ENCODE measurements at regions not wholly inside any gene's neighbourhood (a gene's known extent, or its start where the extent isn't known, plus 50 kb on each side); places are given as distances from the start of the nearest gene placed in this dataset.

- Histone ChIP-seq H3K9ac (ENCODE audit: low read length in 2 of 2) (no peak overlapping the region), H3K27ac (ENCODE audit: low read length) (no peak overlapping the region), H3K4me1 (ENCODE audit: control insufficient read depth, insufficient read depth, low read length) (no peaks in the 10 kb centered on the region), H3K4me3 (ENCODE audit: low read length in 2 of 2) (no peak overlapping the region), H3K9me3 (ENCODE audit: control insufficient read depth in 2 of 2, low read length in 2 of 2) (no peaks in the 10 kb centered on the region), H3K36me3 (ENCODE audit: control insufficient read depth in 2 of 2, insufficient read depth in 2 of 2, low read length in 2 of 2) (no peaks in the 10 kb centered on the region), H3K27me3 (ENCODE audit: control insufficient read depth in 1 of 2, insufficient read depth in 2 of 2, low read length in 2 of 2) (no peaks in the 10 kb centered on the region)
Observed at GRCh38 chr3:151935446-151935845, 62.0 kb downstream of the SUCNR1 start.

GRCh38 chr3:151940481-151940880 lies 67.0 kb downstream of the SUCNR1 start:
- Histone ChIP-seq H3K9ac (ENCODE audit: low read length in 2 of 2) (no peak overlapping the region), H3K27ac (ENCODE audit: low read length) (no peak overlapping the region), H3K4me3 (ENCODE audit: low read length in 2 of 2) (no peak overlapping the region), H3K36me3 (ENCODE audit: control insufficient read depth in 2 of 2, insufficient read depth in 2 of 2, low read length in 2 of 2) (no peaks in the 10 kb centered on the region), H3K27me3 (ENCODE audit: control insufficient read depth in 1 of 2, insufficient read depth in 2 of 2, low read length in 2 of 2) (no peaks in the 10 kb centered on the region), H3K9me3 (ENCODE audit: control insufficient read depth in 2 of 2, low read length in 2 of 2) (no peaks in the 10 kb centered on the region), H3K4me1 (ENCODE audit: control insufficient read depth, insufficient read depth, low read length) (no peaks in the 10 kb centered on the region)

- Histone ChIP-seq H3K4me1 (ENCODE audit: control insufficient read depth, insufficient read depth, low read length) (no peaks in the 10 kb centered on the region), H3K4me3 (ENCODE audit: low read length in 2 of 2) (no peak overlapping the region), H3K9ac (ENCODE audit: low read length in 2 of 2) (no peak overlapping the region), H3K27ac (ENCODE audit: low read length) (no peak overlapping the region), H3K27me3 (ENCODE audit: control insufficient read depth in 1 of 2, insufficient read depth in 2 of 2, low read length in 2 of 2) (no peaks in the 10 kb centered on the region), H3K9me3 (ENCODE audit: control insufficient read depth in 2 of 2, low read length in 2 of 2) (no peaks in the 10 kb centered on the region), H3K36me3 (ENCODE audit: control insufficient read depth in 2 of 2, insufficient read depth in 2 of 2, low read length in 2 of 2) (no peaks in the 10 kb centered on the region)
Observed at GRCh38 chr3:151943539-151943938, 70.1 kb downstream of the SUCNR1 start.

GRCh38 chr3:151944356-151944755 lies 70.9 kb downstream of the SUCNR1 start:
- Histone ChIP-seq H3K4me3 (ENCODE audit: low read length in 2 of 2) (no peak overlapping the region), H3K27ac (ENCODE audit: low read length) (no peak overlapping the region), H3K36me3 (ENCODE audit: control insufficient read depth in 2 of 2, insufficient read depth in 2 of 2, low read length in 2 of 2) (no peaks in the 10 kb centered on the region), H3K27me3 (ENCODE audit: control insufficient read depth in 1 of 2, insufficient read depth in 2 of 2, low read length in 2 of 2) (no peaks in the 10 kb centered on the region), H3K9ac (ENCODE audit: low read length in 2 of 2) (no peak overlapping the region), H3K9me3 (ENCODE audit: control insufficient read depth in 2 of 2, low read length in 2 of 2) (no peaks in the 10 kb centered on the region), H3K4me1 (ENCODE audit: control insufficient read depth, insufficient read depth, low read length) (no peaks in the 10 kb centered on the region)

GRCh38 chr3:151946606-151947005 lies 73.2 kb downstream of the SUCNR1 start:
- no peak overlapping the region for H3K9ac ChIP-seq (ENCODE audit: low read length in 2 of 2)
- no peaks in the 10 kb centered on the region for H3K4me1 ChIP-seq (ENCODE audit: control insufficient read depth, insufficient read depth, low read length)
- no peak overlapping the region for H3K4me3 ChIP-seq (ENCODE audit: low read length in 2 of 2)
- no peaks in the 10 kb centered on the region for H3K9me3 ChIP-seq (ENCODE audit: control insufficient read depth in 2 of 2, low read length in 2 of 2)
- H3K27ac ChIP-seq (ENCODE audit: low read length): no peak overlapping the region
- no peaks in the 10 kb centered on the region for H3K36me3 ChIP-seq (ENCODE audit: control insufficient read depth in 2 of 2, insufficient read depth in 2 of 2, low read length in 2 of 2)
- H3K27me3 ChIP-seq (ENCODE audit: control insufficient read depth in 1 of 2, insufficient read depth in 2 of 2, low read length in 2 of 2): no peaks in the 10 kb centered on the region

DNA sequence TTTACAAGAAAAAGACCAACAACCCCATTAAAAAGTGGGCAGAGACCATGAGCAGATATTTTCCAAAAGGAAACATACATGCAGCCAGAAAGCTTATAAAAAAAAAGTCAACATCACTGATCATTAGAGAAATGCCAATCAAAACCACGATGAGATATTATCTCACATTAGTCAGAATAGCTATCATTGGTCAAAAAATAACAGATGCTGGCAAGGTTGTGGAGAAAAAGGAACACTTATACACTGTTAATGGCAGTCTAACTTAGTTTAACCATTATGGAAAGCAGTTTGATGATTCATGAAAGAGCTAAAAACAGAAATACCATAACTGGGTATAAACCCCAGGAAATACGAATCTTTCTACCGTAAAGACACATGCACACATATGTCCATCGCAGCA lies 76.3 kb downstream of the SUCNR1 start:
- Histone ChIP-seq H3K27ac (ENCODE audit: low read length) (no peak overlapping the region), H3K9ac (ENCODE audit: low read length in 2 of 2) (no peak overlapping the region), H3K4me1 (ENCODE audit: control insufficient read depth, insufficient read depth, low read length) (no peaks in the 10 kb centered on the region), H3K27me3 (ENCODE audit: control insufficient read depth in 1 of 2, insufficient read depth in 2 of 2, low read length in 2 of 2) (no peaks in the 10 kb centered on the region), H3K4me3 (ENCODE audit: low read length in 2 of 2) (no peak overlapping the region), H3K9me3 (ENCODE audit: control insufficient read depth in 2 of 2, low read length in 2 of 2) (no peaks in the 10 kb centered on the region), H3K36me3 (ENCODE audit: control insufficient read depth in 2 of 2, insufficient read depth in 2 of 2, low read length in 2 of 2) (no peaks in the 10 kb centered on the region)

- no peaks in the 10 kb centered on the region for H3K36me3 ChIP-seq (ENCODE audit: control insufficient read depth in 2 of 2, insufficient read depth in 2 of 2, low read length in 2 of 2)
- no peaks in the 10 kb centered on the region for H3K9me3 ChIP-seq (ENCODE audit: control insufficient read depth in 2 of 2, low read length in 2 of 2)
- no peak overlapping the region for H3K4me3 ChIP-seq (ENCODE audit: low read length in 2 of 2)
- H3K27me3 ChIP-seq (ENCODE audit: control insufficient read depth in 1 of 2, insufficient read depth in 2 of 2, low read length in 2 of 2): no peaks in the 10 kb centered on the region
- no peaks in the 10 kb centered on the region for H3K4me1 ChIP-seq (ENCODE audit: control insufficient read depth, insufficient read depth, low read length)
- no peak overlapping the region for H3K9ac ChIP-seq (ENCODE audit: low read length in 2 of 2)
- H3K27ac ChIP-seq (ENCODE audit: low read length): no peak overlapping the region
Observed at GRCh38 chr3:151955356-151955755, 81.9 kb downstream of the SUCNR1 start.

DNA sequence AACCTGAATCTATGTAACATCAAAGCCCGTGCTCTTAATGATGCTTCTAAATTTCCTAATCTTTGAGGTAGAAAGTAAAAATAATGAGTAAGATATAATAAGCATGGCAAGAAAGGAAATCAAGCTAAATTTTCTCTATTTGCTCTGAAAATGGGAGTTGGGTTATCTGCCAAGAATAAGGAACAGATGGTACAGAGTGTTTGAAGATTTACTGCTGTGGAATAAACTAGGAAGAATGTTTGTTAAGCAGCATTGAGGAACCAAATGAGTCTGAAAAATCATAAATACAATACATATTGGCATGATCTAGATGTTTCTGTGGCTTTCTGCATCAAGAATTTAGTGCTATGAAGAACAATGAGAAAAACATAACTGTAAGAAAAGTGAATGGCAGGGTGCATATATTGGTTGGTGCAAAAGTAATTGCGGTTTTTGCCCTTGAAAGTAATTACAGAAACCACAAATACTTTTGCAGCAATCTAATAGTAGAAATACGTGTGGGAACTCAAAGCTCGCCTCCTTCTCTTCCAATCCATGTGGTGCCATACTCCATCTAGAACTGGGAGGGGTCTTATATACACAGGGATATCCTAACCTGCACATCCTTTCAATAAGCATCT lies 87.6 kb downstream of the SUCNR1 start:
- H3K36me3 ChIP-seq (ENCODE audit: control insufficient read depth in 2 of 2, insufficient read depth in 2 of 2, low read length in 2 of 2): no peaks in the 10 kb centered on the region
- H3K27me3 ChIP-seq (ENCODE audit: control insufficient read depth in 1 of 2, insufficient read depth in 2 of 2, low read length in 2 of 2): no peaks in the 10 kb centered on the region
- no peak overlapping the region for H3K4me3 ChIP-seq (ENCODE audit: low read length in 2 of 2)
- H3K4me1 ChIP-seq (ENCODE audit: control insufficient read depth, insufficient read depth, low read length): no peaks in the 10 kb centered on the region
- H3K27ac ChIP-seq (ENCODE audit: low read length): no peak overlapping the region
- no peak overlapping the region for H3K9ac ChIP-seq (ENCODE audit: low read length in 2 of 2)
- H3K9me3 ChIP-seq (ENCODE audit: control insufficient read depth in 2 of 2, low read length in 2 of 2): peaks cover 0 to 3% of the 10 kb centered on the region in 2 donors

DNA sequence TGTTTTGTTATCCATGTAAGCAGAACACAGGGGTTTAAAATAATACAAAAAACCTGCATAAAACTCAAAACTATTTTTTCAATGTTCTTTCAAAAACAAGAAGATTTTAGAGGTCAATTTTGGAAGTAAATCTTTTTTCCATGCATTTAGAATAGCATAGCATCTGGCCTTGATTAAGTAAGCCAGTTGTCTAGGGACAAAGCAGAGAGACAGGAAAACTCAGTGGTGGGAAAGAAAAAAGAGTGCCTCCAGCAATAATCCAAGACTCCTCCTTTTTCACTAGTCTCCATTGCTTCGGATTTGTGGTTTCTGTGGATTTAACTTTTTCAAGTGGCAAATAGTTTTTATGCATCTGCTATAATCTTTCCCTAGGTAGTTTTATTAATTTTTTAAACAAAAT lies 88.9 kb downstream of the SUCNR1 start:
- H3K4me1 ChIP-seq (ENCODE audit: control insufficient read depth, insufficient read depth, low read length): no peaks in the 10 kb centered on the region
- H3K9me3 ChIP-seq (ENCODE audit: control insufficient read depth in 2 of 2, low read length in 2 of 2): peaks cover 0 to 3% of the 10 kb centered on the region in 2 donors
- no peak overlapping the region for H3K4me3 ChIP-seq (ENCODE audit: low read length in 2 of 2)
- H3K27ac ChIP-seq (ENCODE audit: low read length): no peak overlapping the region
- H3K27me3 ChIP-seq (ENCODE audit: control insufficient read depth in 1 of 2, insufficient read depth in 2 of 2, low read length in 2 of 2): no peaks in the 10 kb centered on the region
- H3K36me3 ChIP-seq (ENCODE audit: control insufficient read depth in 2 of 2, insufficient read depth in 2 of 2, low read length in 2 of 2): no peaks in the 10 kb centered on the region
- no peak overlapping the region for H3K9ac ChIP-seq (ENCODE audit: low read length in 2 of 2)

DNA sequence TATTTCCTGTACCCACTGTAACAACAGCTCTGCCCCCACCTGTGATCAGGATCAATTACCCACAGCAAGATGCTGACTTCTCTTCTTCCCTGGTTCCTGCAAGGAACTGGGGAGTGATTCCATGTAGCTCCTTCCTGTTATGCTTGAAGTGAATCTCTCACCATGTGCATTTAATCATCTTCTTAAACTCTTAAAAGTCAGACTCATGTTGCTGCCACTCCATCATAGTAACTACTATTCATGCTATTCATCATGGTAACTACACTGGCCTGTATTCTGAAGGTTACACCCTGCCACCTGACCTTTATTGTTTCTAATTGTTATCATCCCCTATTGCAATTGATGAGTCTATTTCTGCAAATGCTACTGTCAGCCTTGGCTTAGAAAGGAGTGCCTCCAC lies 89.5 kb downstream of the SUCNR1 start:
- Histone ChIP-seq H3K27me3 (ENCODE audit: control insufficient read depth in 1 of 2, insufficient read depth in 2 of 2, low read length in 2 of 2) (no peaks in the 10 kb centered on the region), H3K27ac (ENCODE audit: low read length) (no peak overlapping the region), H3K36me3 (ENCODE audit: control insufficient read depth in 2 of 2, insufficient read depth in 2 of 2, low read length in 2 of 2) (no peaks in the 10 kb centered on the region), H3K4me3 (ENCODE audit: low read length in 2 of 2) (no peak overlapping the region), H3K9me3 (ENCODE audit: control insufficient read depth in 2 of 2, low read length in 2 of 2) (peaks cover 0 to 3% of the 10 kb centered on the region in 2 donors), H3K9ac (ENCODE audit: low read length in 2 of 2) (no peak overlapping the region), H3K4me1 (ENCODE audit: control insufficient read depth, insufficient read depth, low read length) (no peaks in the 10 kb centered on the region)

DNA sequence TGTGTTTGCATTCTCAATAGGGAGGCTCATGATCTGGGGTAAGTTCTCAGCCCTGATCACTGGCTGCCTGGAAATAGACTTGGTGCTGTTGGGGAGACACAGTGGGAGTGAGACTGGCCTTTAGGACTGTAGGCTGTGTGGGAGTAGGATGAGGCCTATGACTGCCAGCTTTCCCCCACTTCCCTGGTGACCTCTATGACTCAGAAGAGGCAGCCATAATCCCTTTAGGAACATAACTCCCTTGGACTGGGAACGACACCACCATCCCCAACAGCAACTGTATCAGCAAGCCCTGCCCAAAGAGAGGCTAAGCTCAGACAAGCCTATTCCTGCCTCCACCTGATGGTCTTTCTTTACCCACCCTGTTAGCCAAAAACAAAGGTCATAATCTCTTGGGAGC lies 91.3 kb downstream of the SUCNR1 start:
- Histone ChIP-seq H3K9ac (ENCODE audit: low read length in 2 of 2) (no peak overlapping the region), H3K27me3 (ENCODE audit: control insufficient read depth in 1 of 2, insufficient read depth in 2 of 2, low read length in 2 of 2) (no peaks in the 10 kb centered on the region), H3K9me3 (ENCODE audit: control insufficient read depth in 2 of 2, low read length in 2 of 2) (peaks cover 0 to 3% of the 10 kb centered on the region in 2 donors), H3K4me3 (ENCODE audit: low read length in 2 of 2) (no peak overlapping the region), H3K4me1 (ENCODE audit: control insufficient read depth, insufficient read depth, low read length) (no peaks in the 10 kb centered on the region), H3K27ac (ENCODE audit: low read length) (no peak overlapping the region), H3K36me3 (ENCODE audit: control insufficient read depth in 2 of 2, insufficient read depth in 2 of 2, low read length in 2 of 2) (no peaks in the 10 kb centered on the region)
